ENCODE measurements at regions not wholly inside any gene's neighbourhood (a gene's known extent, or its start where the extent isn't known, plus 50 kb on each side); places are given as distances from the start of the nearest gene placed in this dataset.
"Not testable (repeated sequence)": the region's sequence is repeated elsewhere in the genome, so short reads cannot be mapped to it uniquely, and the experiment has no call there.

- not testable (repeated sequence) for DNase-seq
Measured at GRCh38 chr1:120232834-120233660, 56.7 kb upstream of the SEC22B start.

GRCh38 chr1:120229835-120230234 is 53.5 kb upstream of the SEC22B start:
- not testable (repeated sequence) for DNase-seq

All from CD4-positive, alpha-beta T cell treated with Interleukin-4 for 1 hour (primary cell).